Heart left ventricle (tissue), 13 donors: ENCODE measurements at regions not wholly inside any gene's neighbourhood (a gene's known extent, or its start where the extent isn't known, plus 50 kb on each side); places are given as distances from the start of the nearest gene placed in this dataset.

ENCODE experiments used
- POLR2A ChIP-seq, 2 donors: fragments of 450-650 bp; IDR thresholded peaks; one replicate each; pipeline ENCODE4 v1.6.1; 2017; ENCODE audit warnings: antibody characterized with exemption in 2 of 2, mild to moderate bottlenecking in 2 of 2, moderate library complexity in 2 of 2
- TF ChIP-seq, protein P1 (sequence below), 12 donors: fragments of 200-600 bp; sonication (generic) in 4 of 12; IDR thresholded peaks; one replicate each; pipeline versions ENCODE4 v1.5.0 to v1.8.0; 2018 to 2022; ENCODE audit warnings: antibody characterized with exemption in 12 of 12, mild to moderate bottlenecking in 5 of 12
- donor health status: ischemic (EF 13 %, LVEDD 7.1; RV severe dilation, severe dysfunction).
- donor health status: DM: no; HTN: yes; CAD: no.
- donor health status: DM: no; HTN: no; CAD: no.
- donor health status: ischemic (EF 25% LVEDD 6.9; RV normal size, moderate dysfunction).
- donor health status: ischemic (EF 25% LVEDD 5.7; RV mildly dilated, moderate dysfunction).
- donor health status: ischemic (EF 35%, LVEDD 5.7; RV mildly dilated, moderate dysfunction).
- donor health status: nonischemic (EF 11% LVEDD 7.7; RV severe dilation, severe dysfunction).
- donor health status: DM: yes; HTN: yes; CAD: no.
- donor health status: PGD.
- donor health status: ischemic (EF 29% LVEDD 5.4; RV normal size, mild dysfunction).
- donor health status: nonischemic (EF 23%, LVEDD 6.1; RV moderate dilation, normal function).

DNA sequence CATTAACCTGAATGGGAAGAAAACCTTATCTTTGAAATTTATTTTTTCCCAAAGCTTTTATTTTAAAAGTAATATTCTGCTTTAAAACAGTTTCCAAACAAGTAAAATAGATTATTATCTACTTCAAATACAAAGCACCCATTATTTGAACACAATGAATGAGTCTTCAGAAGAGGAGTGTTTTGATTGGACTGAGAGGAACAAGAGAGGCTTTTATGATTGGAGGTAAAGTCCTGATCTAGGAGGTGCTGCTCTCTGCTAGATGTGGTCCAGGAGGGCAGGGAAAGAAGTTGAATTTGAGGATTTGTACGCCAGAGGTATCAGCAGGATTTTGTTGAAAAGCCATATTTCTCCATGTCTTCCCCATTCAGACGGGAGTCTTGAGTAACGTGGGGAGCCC is 900.7 kb downstream of the SOCS6 start:
- TF ChIP-seq, protein P1, sequence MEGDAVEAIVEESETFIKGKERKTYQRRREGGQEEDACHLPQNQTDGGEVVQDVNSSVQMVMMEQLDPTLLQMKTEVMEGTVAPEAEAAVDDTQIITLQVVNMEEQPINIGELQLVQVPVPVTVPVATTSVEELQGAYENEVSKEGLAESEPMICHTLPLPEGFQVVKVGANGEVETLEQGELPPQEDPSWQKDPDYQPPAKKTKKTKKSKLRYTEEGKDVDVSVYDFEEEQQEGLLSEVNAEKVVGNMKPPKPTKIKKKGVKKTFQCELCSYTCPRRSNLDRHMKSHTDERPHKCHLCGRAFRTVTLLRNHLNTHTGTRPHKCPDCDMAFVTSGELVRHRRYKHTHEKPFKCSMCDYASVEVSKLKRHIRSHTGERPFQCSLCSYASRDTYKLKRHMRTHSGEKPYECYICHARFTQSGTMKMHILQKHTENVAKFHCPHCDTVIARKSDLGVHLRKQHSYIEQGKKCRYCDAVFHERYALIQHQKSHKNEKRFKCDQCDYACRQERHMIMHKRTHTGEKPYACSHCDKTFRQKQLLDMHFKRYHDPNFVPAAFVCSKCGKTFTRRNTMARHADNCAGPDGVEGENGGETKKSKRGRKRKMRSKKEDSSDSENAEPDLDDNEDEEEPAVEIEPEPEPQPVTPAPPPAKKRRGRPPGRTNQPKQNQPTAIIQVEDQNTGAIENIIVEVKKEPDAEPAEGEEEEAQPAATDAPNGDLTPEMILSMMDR (IDR thresholded peaks at IDR 0.05): no peak
- no peak for TF ChIP-seq POLR2A (IDR thresholded peaks at IDR 0.05)
